GM12878 (cell line): ENCODE measurements at regions not wholly inside any gene's neighbourhood (a gene's known extent, or its start where the extent isn't known, plus 50 kb on each side); places are given as distances from the start of the nearest gene placed in this dataset.
A peak's percentile ranks its signal among the peaks of the same experiment; 100 is the strongest.

Source experiments
- ATAC-seq: fragments of 200-7000 bp; cut with Tn5 transposase; 3 replicates; pipeline ENCODE4 v1.9.1; 2020; ENCODE audit warnings: mild to moderate bottlenecking, moderate library complexity
- BruUV-seq: library from RNA; stranded (reverse); fragments of 400-500 nt; replicated peaks from 2 replicates; lab custom pipeline; 2021; lab: Mats Ljungman, UMichigan
- CTCF ChIA-PET: fragments of 300-600 bp; sonication (Branson Sonifier 250); formaldehyde crosslinking; extraction: SDS; loops from one replicate; lab custom pipeline; 2021; ENCODE audit warnings: inconsistent platforms; lab: Yijun Ruan, JAX
- POLR2A ChIA-PET: fragments of 350-600 bp; formaldehyde crosslinking; extraction: SDS; loops from one replicate; lab custom pipeline; 2021; ENCODE audit warnings: inconsistent platforms; lab: Charles Lee
- RAD21 ChIA-PET: fragments of 300-600 bp; sonication (Branson Sonifier 250); formaldehyde crosslinking; loops from one replicate; lab custom pipeline; 2023; ENCODE audit warnings: antibody characterized with exemption; ENCODE audit not compliant: unreplicated experiment; lab: Charles Lee
- SMC1A ChIA-PET: fragments of 300-600 bp; sonication (Branson Sonifier 250); formaldehyde crosslinking; loops from one replicate; lab custom pipeline; 2023; ENCODE audit not compliant: unreplicated experiment, uncharacterized antibody; lab: Charles Lee
- DNase-seq: peaks from one replicate; pipeline ENCODE4 v3.0.0-alpha.2; 2011; ENCODE audit warnings: low read depth, low spot score
- FAIRE-seq: peaks from 3 replicates; lab custom pipeline; 2011; peaks lifted over from hg19 to GRCh38; lab: Jason Lieb, UNC
- H2AFZ ChIP-seq: 2 replicates; pipeline ENCODE4 v1.6.0; 2011; ENCODE audit warnings: low read depth, low read length, control low read depth; ENCODE audit not compliant: control insufficient read depth
- H3K27ac ChIP-seq: 2 replicates; pipeline ENCODE4 v1.5.1; 2011; ENCODE audit warnings: control low read depth; ENCODE audit not compliant: control insufficient read depth, insufficient read depth
- H3K27me3 ChIP-seq, 2 experiments: replicated peaks in 1 of 2; 2 replicates each; pipeline versions ENCODE4 v1.6.0 to v1.6.1; 2011; ENCODE audit warnings: low read length in 1 of 2; ENCODE audit not compliant: control insufficient read depth in 2 of 2, insufficient read depth in 2 of 2
- H3K36me3 ChIP-seq, 2 experiments: 2 replicates each; pipeline ENCODE4 v1.5.1; 2011; ENCODE audit warnings: low read length in 1 of 2; ENCODE audit not compliant: control insufficient read depth in 2 of 2, insufficient read depth in 2 of 2
- H3K4me1 ChIP-seq: 2 replicates; pipeline ENCODE4 v1.6.1; 2011; ENCODE audit warnings: mild to moderate bottlenecking, low read length, moderate library complexity, mixed read lengths; ENCODE audit not compliant: control insufficient read depth, insufficient read depth
- H3K4me2 ChIP-seq: 2 replicates; pipeline ENCODE4 v1.6.0; 2011; ENCODE audit warnings: control low read depth; ENCODE audit not compliant: control insufficient read depth, insufficient read depth
- H3K4me3 ChIP-seq: fragments of 200-600 bp; sonication (generic); 2 replicates; pipeline ENCODE4 v1.5.1; 2016
- H3K79me2 ChIP-seq: 2 replicates; pipeline ENCODE4 v1.6.0; 2011; ENCODE audit warnings: low read length; ENCODE audit not compliant: control insufficient read depth, insufficient read depth
- H3K9ac ChIP-seq: 2 replicates; pipeline ENCODE4 v1.8.0; 2011; ENCODE audit warnings: low read length, control low read depth, mixed read lengths; ENCODE audit not compliant: control insufficient read depth, insufficient read depth
- H3K9me3 ChIP-seq: replicated peaks from 3 replicates; pipeline ENCODE4 v1.5.1; 2011; ENCODE audit warnings: mild to moderate bottlenecking, low read length; ENCODE audit not compliant: control insufficient read depth, insufficient read depth
- H4K20me1 ChIP-seq: 2 replicates; pipeline ENCODE4 v1.6.0; 2011; ENCODE audit not compliant: control insufficient read depth, insufficient read depth
- BRCA1 ChIP-seq: IDR thresholded peaks from 2 replicates; pipeline ENCODE4 v1.6.1; 2011; ENCODE audit warnings: low read depth, low read length, improper control_type of control experiment
- DPF2 ChIP-seq: fragments of 450-650 bp; IDR thresholded peaks from 2 replicates; pipeline ENCODE4 v1.6.1; 2017; ENCODE audit warnings: mild to moderate bottlenecking
- NRF1 ChIP-seq: conservative IDR thresholded peaks from 2 replicates; pipeline ENCODE4 v1.6.1; 2011; ENCODE audit warnings: mild to moderate bottlenecking, low read depth, low read length, improper control_type of control experiment
- REST ChIP-seq: IDR thresholded peaks from 2 replicates; pipeline ENCODE4 v1.6.1; 2012; ENCODE audit warnings: mild to moderate bottlenecking, low read depth, low read length
- SMC3 ChIP-seq: IDR thresholded peaks from 2 replicates; pipeline ENCODE4 v1.6.1; 2011; ENCODE audit warnings: low read length, improper control_type of control experiment, borderline replicate concordance
- ZBTB33 ChIP-seq: fragments of 450-650 bp; IDR thresholded peaks from 2 replicates; pipeline ENCODE4 v1.6.1; 2017; ENCODE audit warnings: mild to moderate bottlenecking
- WGBS: methylation state at CpG from one replicate; pipeline ENCODE4 v1.1.6; 2016; ENCODE audit warnings: low lambda C conversion rate; ENCODE audit not compliant: insufficient replicate concordance, insufficient coverage; ENCODE audit errors: missing lambda C conversion rate; 5-methylcytosine and 5-hydroxymethylcytosine counted together
- in situ Hi-C: fragments of 300-500 bp; cut with MboI; formaldehyde crosslinking; loops from 9 replicates; pipeline ENCODE4 v1.14.3; 2018; ENCODE audit warnings: mixed read lengths
- intact Hi-C: fragments of 100-400 bp; cut with micrococcal nuclease; formaldehyde crosslinking; loops from one replicate; pipeline ENCODE4 v1.14.2; 2022; ENCODE audit not compliant: unreplicated experiment
- TF ChIP-seq, protein P1 (sequence below): fragments of 450-650 bp; IDR thresholded peaks from 2 replicates; pipeline ENCODE4 v1.6.1; 2017; ENCODE audit warnings: mild to moderate bottlenecking, moderate library complexity

DNA sequence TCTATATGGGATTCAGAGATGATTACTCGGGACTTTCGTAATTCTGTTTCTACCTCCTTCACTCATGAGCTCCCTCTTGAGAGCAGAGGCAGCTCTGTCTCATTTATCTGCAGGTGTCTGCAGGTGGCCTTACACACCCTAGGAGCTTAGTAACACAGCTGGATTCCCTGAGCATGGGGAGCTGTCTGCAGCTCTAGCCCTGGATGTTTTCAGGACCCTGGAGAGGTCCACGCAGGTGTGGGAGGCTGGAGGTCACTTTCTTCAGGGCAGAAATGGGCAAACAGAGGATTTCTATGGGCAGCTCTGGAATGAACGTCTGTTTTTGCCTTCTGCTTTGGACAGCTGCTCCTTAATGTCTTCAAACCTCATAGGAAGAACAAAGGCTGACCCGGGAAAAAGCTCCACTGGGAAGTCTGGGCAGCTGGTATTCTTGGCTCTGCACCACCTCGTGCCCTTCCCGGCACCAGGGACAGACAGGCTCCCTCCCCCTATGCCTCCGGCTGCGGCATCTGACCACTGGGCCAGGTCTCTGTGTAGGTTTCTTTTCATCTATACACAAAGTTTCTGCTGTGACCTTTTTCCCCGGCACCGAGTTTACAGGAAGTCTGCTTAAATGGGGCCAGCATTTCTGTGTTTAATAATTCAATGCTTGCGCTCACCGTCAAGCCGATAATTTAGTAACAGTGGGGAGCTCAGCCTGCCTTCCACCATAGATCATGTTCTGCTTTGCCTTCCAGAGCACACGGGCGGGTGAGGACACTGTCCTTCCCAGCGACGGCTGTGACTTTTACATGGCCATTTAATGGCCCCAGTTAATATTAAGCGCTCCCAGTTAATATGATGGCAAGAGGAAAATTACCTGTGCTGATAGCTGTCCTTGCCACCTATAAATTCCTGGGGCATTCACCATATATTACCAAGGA, 320.2 kb upstream of the SFSWAP start:
- Histone ChIP-seq H3K9me3 (no peaks in the 10 kb centered on the region; the same call in 2 of the 3 replicates), H4K20me1 (no peaks in the 10 kb centered on the region), H3K4me3 (no peak overlapping the region), H3K79me2 (no peaks in the 10 kb centered on the region), H3K9ac (no peak overlapping the region), H3K36me3 (no peaks in the 10 kb centered on the region), H3K4me1 (no peaks in the 10 kb centered on the region), H3K27me3 (no peaks in the 10 kb centered on the region), H3K4me2 (no peak overlapping the region), H3K27ac (no peak overlapping the region), H2AFZ (no peak overlapping the region)
- DNase-seq = no peak
- peak; percentile 86 for TF ChIP-seq REST
- no peak for TF ChIP-seq SMC3
- no peak for TF ChIP-seq BRCA1
- no peak for TF ChIP-seq ZBTB33
- TF ChIP-seq, protein P1, sequence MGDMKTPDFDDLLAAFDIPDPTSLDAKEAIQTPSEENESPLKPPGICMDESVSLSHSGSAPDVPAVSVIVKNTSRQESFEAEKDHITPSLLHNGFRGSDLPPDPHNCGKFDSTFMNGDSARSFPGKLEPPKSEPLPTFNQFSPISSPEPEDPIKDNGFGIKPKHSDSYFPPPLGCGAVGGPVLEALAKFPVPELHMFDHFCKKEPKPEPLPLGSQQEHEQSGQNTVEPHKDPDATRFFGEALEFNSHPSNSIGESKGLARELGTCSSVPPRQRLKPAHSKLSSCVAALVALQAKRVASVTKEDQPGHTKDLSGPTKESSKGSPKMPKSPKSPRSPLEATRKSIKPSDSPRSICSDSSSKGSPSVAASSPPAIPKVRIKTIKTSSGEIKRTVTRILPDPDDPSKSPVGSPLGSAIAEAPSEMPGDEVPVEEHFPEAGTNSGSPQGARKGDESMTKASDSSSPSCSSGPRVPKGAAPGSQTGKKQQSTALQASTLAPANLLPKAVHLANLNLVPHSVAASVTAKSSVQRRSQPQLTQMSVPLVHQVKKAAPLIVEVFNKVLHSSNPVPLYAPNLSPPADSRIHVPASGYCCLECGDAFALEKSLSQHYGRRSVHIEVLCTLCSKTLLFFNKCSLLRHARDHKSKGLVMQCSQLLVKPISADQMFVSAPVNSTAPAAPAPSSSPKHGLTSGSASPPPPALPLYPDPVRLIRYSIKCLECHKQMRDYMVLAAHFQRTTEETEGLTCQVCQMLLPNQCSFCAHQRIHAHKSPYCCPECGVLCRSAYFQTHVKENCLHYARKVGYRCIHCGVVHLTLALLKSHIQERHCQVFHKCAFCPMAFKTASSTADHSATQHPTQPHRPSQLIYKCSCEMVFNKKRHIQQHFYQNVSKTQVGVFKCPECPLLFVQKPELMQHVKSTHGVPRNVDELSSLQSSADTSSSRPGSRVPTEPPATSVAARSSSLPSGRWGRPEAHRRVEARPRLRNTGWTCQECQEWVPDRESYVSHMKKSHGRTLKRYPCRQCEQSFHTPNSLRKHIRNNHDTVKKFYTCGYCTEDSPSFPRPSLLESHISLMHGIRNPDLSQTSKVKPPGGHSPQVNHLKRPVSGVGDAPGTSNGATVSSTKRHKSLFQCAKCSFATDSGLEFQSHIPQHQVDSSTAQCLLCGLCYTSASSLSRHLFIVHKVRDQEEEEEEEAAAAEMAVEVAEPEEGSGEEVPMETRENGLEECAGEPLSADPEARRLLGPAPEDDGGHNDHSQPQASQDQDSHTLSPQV = no peak
- no peak for TF ChIP-seq DPF2
- TF ChIP-seq NRF1 = no peak
- POLR2A ChIA-PET = no interaction called here
- no TSS peak for BruUV-seq
- in situ Hi-C loops (no loop called here), intact Hi-C loops (no loop called here)
- RAD21 ChIA-PET = interaction anchor here (0.7 kb wide), 1 partner anchor 64 kb away, joined by 3 read pairs; no protein-coding TSS in a partner anchor
- WGBS = 54% methylated on average over 19 of the region's 19 CpGs
- no peak for FAIRE-seq
- SMC1A ChIA-PET = interaction anchor here (0.6 kb wide), 1 partner anchor 45 kb away, joined by 3 read pairs; no protein-coding TSS in a partner anchor
- no peak for ATAC-seq
- CTCF ChIA-PET = no interaction called here
